ENCODE measurements at regions not wholly inside any gene's neighbourhood (a gene's known extent, or its start where the extent isn't known, plus 50 kb on each side); places are given as distances from the start of the nearest gene placed in this dataset.
"Not testable (repeated sequence)": the region's sequence is repeated elsewhere in the genome, so short reads cannot be mapped to it uniquely, and the experiment has no call there.

DNA sequence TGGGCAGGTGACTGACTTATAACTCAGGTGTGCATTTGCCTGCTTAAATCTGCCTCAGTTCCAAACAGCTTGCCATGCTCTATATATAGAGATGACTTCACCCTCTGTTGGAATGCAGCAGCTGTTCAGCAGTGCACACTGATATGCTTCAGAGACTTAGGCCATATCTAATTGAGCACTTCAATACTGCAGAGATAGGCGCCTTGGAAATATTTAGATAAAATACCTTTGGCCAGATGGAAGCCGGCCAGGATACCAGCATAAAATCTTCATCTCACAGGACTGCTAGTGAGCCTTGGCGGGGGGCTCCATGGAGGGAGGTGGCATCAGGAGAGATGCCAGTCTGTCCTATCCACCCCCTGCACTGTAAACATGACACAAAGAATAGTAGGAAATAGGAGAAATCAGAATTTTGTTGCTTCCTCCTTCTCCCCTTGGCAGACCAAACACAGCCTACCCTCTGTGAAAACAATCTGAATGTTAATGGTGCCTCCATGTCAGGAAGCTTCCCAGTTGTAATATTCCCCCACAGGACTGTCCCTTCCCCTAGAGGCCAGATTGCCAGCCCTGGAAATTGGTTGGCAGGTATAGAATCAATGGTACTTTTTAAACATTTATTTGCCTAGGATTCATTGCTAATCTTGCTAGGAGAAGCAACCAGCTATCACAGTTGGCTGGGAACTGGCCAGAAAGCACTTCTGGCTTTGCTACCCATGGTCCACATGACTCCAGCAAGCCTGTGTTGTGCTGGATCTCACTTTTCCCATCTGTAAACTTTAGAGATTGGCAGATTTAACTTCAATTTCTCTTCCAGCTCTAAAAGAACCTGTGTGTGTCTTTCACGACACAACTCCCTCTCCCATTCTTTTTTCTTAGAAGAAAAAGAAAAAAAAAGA is 215.5 kb upstream of the KCNMB2 start:
- no peak overlapping the region for H2AFZ ChIP-seq (ENCODE audit: low read depth, low read length)

GRCh38 chr3:178324356-178324755 is 211.9 kb upstream of the KCNMB2 start:
- Histone ChIP-seq H3K4me3 (ENCODE audit: low read length) (no peak overlapping the region), H3K27me3 (ENCODE audit: insufficient read depth, low read length) (no peaks in the 10 kb centered on the region), H2AFZ (ENCODE audit: low read depth, low read length) (no peak overlapping the region), H3K9me3 (ENCODE audit: low read length) (no peaks in the 10 kb centered on the region), H3K4me1 (ENCODE audit: insufficient read depth, low read length) (no peaks in the 10 kb centered on the region), H3K36me3 (ENCODE audit: insufficient read depth, low read length) (no peaks in the 10 kb centered on the region)

More for the DNA sequence above, 215.5 kb upstream of the KCNMB2 start:
- Histone ChIP-seq H3K4me3 (ENCODE audit: low read length) (no peak overlapping the region), H3K4me1 (ENCODE audit: insufficient read depth, low read length) (no peaks in the 10 kb centered on the region), H3K9me3 (ENCODE audit: low read length) (no peaks in the 10 kb centered on the region), H3K36me3 (ENCODE audit: insufficient read depth, low read length) (no peaks in the 10 kb centered on the region), H3K27me3 (ENCODE audit: insufficient read depth, low read length) (no peaks in the 10 kb centered on the region)

DNA sequence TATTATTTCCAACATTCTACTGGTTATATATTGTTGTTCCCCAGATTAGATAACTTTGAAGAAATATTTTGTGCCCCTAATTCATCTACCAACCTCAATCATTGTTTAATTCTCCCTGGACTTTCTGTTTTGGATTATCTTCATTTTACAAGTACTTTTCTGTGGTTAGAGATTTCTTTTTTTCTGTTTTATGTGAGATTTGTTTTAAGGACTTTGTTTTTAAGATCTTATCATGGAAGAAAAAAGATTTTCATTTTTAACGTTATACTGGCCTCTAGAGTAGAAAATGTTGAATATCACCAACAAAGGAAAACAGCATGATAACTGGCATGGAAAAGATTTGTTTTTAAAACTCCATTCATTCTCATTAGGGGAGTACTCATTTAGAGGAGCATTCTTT is 210.9 kb upstream of the KCNMB2 start:
- no peak overlapping the region for H3K4me3 ChIP-seq (ENCODE audit: low read length)
- no peaks in the 10 kb centered on the region for H3K9me3 ChIP-seq (ENCODE audit: low read length)
- peak overlapping the region; percentile 38 for H2AFZ ChIP-seq (ENCODE audit: low read depth, low read length)
- no peaks in the 10 kb centered on the region for H3K27me3 ChIP-seq (ENCODE audit: insufficient read depth, low read length)
- no peaks in the 10 kb centered on the region for H3K4me1 ChIP-seq (ENCODE audit: insufficient read depth, low read length)
- no peaks in the 10 kb centered on the region for H3K36me3 ChIP-seq (ENCODE audit: insufficient read depth, low read length)

DNA sequence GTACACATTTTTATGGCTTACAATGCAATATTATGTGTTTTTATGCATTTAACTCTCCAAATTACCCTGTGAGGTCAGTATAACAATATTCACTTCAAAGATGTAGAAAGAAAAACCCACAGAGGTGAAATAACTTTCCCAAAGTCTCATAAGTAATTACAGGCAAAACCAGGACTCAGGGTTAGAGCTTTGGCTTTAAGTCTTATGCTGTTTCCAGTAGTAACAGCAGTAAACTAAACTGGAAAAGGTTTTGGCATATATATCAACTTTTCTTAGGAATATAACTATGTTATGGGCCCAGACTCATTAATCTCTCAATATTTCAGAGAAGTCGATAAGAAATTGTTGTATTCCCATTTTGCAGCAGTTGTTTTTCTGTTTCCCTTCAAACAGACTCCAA is 206.3 kb upstream of the KCNMB2 start:
- Histone ChIP-seq H3K9me3 (ENCODE audit: low read length) (no peaks in the 10 kb centered on the region), H3K4me1 (ENCODE audit: insufficient read depth, low read length) (no peaks in the 10 kb centered on the region)

GRCh38 chr3:178334239-178334638 is 202.0 kb upstream of the KCNMB2 start:
- Histone ChIP-seq H3K27me3 (ENCODE audit: insufficient read depth, low read length) (no peaks in the 10 kb centered on the region), H2AFZ (ENCODE audit: low read depth, low read length) (no peak overlapping the region), H3K4me3 (ENCODE audit: low read length) (no peak overlapping the region), H3K4me1 (ENCODE audit: insufficient read depth, low read length) (no peaks in the 10 kb centered on the region), H3K36me3 (ENCODE audit: insufficient read depth, low read length) (no peaks in the 10 kb centered on the region), H3K9me3 (ENCODE audit: low read length) (no peaks in the 10 kb centered on the region)

More for the DNA sequence above, 206.3 kb upstream of the KCNMB2 start:
- H2AFZ ChIP-seq (ENCODE audit: low read depth, low read length): no peak overlapping the region
- no peak overlapping the region for H3K4me3 ChIP-seq (ENCODE audit: low read length)
- no peaks in the 10 kb centered on the region for H3K36me3 ChIP-seq (ENCODE audit: insufficient read depth, low read length)
- H3K27me3 ChIP-seq (ENCODE audit: insufficient read depth, low read length): no peaks in the 10 kb centered on the region

DNA sequence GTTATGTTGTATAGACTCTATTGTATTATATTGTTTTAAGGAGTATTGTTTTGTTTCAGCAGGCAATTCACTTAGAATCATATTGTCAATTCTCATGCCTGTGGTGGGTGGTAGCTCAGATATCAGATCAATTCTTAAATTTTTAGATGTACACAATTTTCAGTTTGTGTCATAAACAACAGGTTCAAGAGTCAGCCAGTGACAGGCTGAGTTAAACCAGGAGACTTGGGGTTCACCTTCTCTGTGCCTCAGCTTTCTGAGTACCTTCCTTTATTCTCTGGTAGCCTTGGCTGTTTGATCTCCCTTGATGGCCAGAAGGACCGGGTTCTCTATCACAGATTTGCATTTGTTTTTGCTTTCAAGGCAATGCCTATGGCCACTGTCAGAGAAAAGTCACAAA is 199.9 kb upstream of the KCNMB2 start:
- Histone ChIP-seq H3K4me3 (ENCODE audit: low read length) (no peak overlapping the region), H3K27me3 (ENCODE audit: insufficient read depth, low read length) (no peaks in the 10 kb centered on the region), H3K9me3 (ENCODE audit: low read length) (no peaks in the 10 kb centered on the region), H3K36me3 (ENCODE audit: insufficient read depth, low read length) (no peaks in the 10 kb centered on the region), H2AFZ (ENCODE audit: low read depth, low read length) (no peak overlapping the region), H3K4me1 (ENCODE audit: insufficient read depth, low read length) (no peaks in the 10 kb centered on the region)

DNA sequence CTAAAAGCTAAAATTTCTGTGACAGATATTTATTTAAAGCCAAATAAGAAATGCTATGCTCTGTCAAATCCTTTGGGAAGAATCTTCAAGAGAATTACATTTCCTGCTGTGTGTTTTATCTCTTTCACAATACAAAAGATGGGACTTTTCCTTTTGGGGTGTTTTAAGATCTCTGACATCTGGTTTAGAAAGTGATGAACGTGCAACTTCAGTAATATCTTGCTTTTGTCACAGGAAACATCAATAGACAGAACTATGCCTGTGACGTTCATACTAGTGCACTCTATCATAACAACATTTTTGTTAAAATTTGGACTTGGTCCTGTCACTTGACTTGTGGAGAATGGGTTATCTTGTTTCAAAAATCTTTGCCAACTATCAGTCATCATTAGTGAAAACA is 195.7 kb upstream of the KCNMB2 start:
- Histone ChIP-seq H3K36me3 (ENCODE audit: insufficient read depth, low read length) (no peaks in the 10 kb centered on the region), H3K4me3 (ENCODE audit: low read length) (no peak overlapping the region), H3K27me3 (ENCODE audit: insufficient read depth, low read length) (no peaks in the 10 kb centered on the region), H2AFZ (ENCODE audit: low read depth, low read length) (no peak overlapping the region), H3K9me3 (ENCODE audit: low read length) (no peaks in the 10 kb centered on the region), H3K4me1 (ENCODE audit: insufficient read depth, low read length) (peaks cover 3% of the 10 kb centered on the region)

- no peaks in the 10 kb centered on the region for H3K27me3 ChIP-seq (ENCODE audit: insufficient read depth, low read length)
- H3K36me3 ChIP-seq (ENCODE audit: insufficient read depth, low read length): no peaks in the 10 kb centered on the region
- H3K4me3 ChIP-seq (ENCODE audit: low read length): no peak overlapping the region
- no peaks in the 10 kb centered on the region for H3K9me3 ChIP-seq (ENCODE audit: low read length)
- peaks cover 3% of the 10 kb centered on the region for H3K4me1 ChIP-seq (ENCODE audit: insufficient read depth, low read length)
- no peak overlapping the region for H2AFZ ChIP-seq (ENCODE audit: low read depth, low read length)
Observed at GRCh38 chr3:178341636-178342035, 194.6 kb upstream of the KCNMB2 start.

GRCh38 chr3:178342111-178342510 is 194.1 kb upstream of the KCNMB2 start:
- Histone ChIP-seq H3K9me3 (ENCODE audit: low read length) (no peaks in the 10 kb centered on the region), H3K36me3 (ENCODE audit: insufficient read depth, low read length) (no peaks in the 10 kb centered on the region), H3K4me3 (ENCODE audit: low read length) (no peak overlapping the region), H3K4me1 (ENCODE audit: insufficient read depth, low read length) (peaks cover 3% of the 10 kb centered on the region), H3K27me3 (ENCODE audit: insufficient read depth, low read length) (no peaks in the 10 kb centered on the region), H2AFZ (ENCODE audit: low read depth, low read length) (no peak overlapping the region)

GRCh38 chr3:178343433-178344038 is 192.7 kb upstream of the KCNMB2 start:
- no peak overlapping the region for H2AFZ ChIP-seq (ENCODE audit: low read depth, low read length)
- no peaks in the 10 kb centered on the region for H3K9me3 ChIP-seq (ENCODE audit: low read length)
- peaks cover 3% of the 10 kb centered on the region for H3K4me1 ChIP-seq (ENCODE audit: insufficient read depth, low read length)

GRCh38 chr3:178345944-178346343 is 190.3 kb upstream of the KCNMB2 start:
- Histone ChIP-seq H3K36me3 (ENCODE audit: insufficient read depth, low read length) (no peaks in the 10 kb centered on the region), H3K4me1 (ENCODE audit: insufficient read depth, low read length) (peaks cover 3% of the 10 kb centered on the region), H2AFZ (ENCODE audit: low read depth, low read length) (no peak overlapping the region), H3K4me3 (ENCODE audit: low read length) (no peak overlapping the region), H3K9me3 (ENCODE audit: low read length) (no peaks in the 10 kb centered on the region), H3K27me3 (ENCODE audit: insufficient read depth, low read length) (no peaks in the 10 kb centered on the region)

More at GRCh38 chr3:178343433-178344038, 192.7 kb upstream of the KCNMB2 start:
- no peaks in the 10 kb centered on the region for H3K36me3 ChIP-seq (ENCODE audit: insufficient read depth, low read length)
- no peaks in the 10 kb centered on the region for H3K27me3 ChIP-seq (ENCODE audit: insufficient read depth, low read length)
- no peak overlapping the region for H3K4me3 ChIP-seq (ENCODE audit: low read length)

- not testable (repeated sequence) for H3K27me3 ChIP-seq (ENCODE audit: insufficient read depth, low read length); H3K36me3 ChIP-seq (ENCODE audit: insufficient read depth, low read length); H3K9me3 ChIP-seq (ENCODE audit: low read length); H2AFZ ChIP-seq (ENCODE audit: low read depth, low read length); H3K4me3 ChIP-seq (ENCODE audit: low read length)
- peaks cover 13% of the 10 kb centered on the region for H3K4me1 ChIP-seq (ENCODE audit: insufficient read depth, low read length)
Observed at GRCh38 chr3:178348561-178349217, 187.5 kb upstream of the KCNMB2 start.

GRCh38 chr3:178349218-178349596 is 187.0 kb upstream of the KCNMB2 start:
- not testable (repeated sequence) for H3K9me3 ChIP-seq (ENCODE audit: low read length); H2AFZ ChIP-seq (ENCODE audit: low read depth, low read length); H3K4me3 ChIP-seq (ENCODE audit: low read length); H3K27me3 ChIP-seq (ENCODE audit: insufficient read depth, low read length); H3K36me3 ChIP-seq (ENCODE audit: insufficient read depth, low read length)
- H3K4me1 ChIP-seq (ENCODE audit: insufficient read depth, low read length): peaks cover 13% of the 10 kb centered on the region

Data from neuron (in vitro differentiated cells).